DMS79 treated with DMSO at 0.1 percent for 48 hours (cell line): ENCODE measurements at regions not wholly inside any gene's neighbourhood (a gene's known extent, or its start where the extent isn't known, plus 50 kb on each side); places are given as distances from the start of the nearest gene placed in this dataset.

Source experiments
- DNase-seq: peaks from one replicate; lab custom pipeline; 2025; lab: John Stamatoyannopoulos, UW

DNA sequence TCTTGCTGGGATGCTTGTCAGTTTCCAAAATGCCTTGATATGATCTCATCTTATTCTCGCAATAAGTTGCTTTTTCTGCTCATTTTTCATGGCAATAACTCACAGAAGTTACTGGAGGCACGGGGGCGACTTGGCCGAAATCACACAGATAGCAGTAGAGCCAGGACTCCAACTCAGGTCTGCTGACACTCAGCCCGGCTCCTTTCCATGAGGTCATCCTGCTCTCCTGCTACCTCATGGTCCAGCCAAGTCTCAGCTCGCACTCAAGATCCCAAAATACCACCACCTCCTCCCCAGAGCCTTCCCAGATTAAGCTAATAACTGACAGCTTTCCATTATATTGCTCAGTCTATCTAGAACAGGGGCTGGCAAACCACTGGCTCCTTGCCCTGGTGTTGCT, 269.5 kb downstream of the MAP2K4 start:
- DNase-seq, result no peak

DNA sequence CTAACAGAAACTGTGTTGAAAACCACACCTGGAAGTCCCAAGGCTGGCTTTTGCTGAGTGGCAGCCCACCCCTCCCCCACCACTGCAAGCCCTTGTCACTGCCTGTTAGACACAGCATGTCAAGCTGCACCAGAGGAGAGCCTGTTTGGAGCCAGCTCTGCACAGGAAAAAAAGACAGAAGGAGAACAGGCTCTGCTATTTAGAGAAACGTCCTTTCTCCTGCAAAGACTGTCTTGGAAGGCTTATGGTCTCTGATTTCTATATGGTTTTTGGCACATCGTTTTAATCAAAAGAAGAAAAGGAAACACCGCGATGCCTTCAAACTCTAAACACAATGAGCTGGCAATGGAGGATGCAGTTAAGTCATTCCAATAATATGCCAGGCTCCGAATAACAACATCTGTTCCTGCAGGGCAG, 275.5 kb downstream of the MAP2K4 start:
- no peak for DNase-seq

DNA sequence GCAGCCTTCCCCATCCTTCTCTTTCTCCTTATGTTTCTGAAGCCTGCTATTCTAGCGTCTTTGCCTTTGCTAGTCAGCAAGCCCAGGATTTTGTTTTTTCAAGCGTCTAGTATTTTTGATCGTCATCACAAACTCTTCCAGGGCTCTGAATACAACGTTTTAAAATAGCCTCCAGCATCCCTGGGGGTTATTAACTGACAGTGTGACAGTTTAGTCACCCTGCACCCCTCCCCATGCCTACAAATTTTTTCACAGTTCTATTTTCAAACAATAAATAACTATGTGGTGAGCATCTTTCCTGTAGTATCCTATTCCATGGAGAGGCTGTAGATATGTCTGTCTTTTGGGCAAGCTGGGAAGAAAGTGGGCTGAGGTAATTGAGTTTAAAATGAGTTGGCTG, 280.9 kb downstream of the MAP2K4 start:
- DNase-seq, result no peak

DNA sequence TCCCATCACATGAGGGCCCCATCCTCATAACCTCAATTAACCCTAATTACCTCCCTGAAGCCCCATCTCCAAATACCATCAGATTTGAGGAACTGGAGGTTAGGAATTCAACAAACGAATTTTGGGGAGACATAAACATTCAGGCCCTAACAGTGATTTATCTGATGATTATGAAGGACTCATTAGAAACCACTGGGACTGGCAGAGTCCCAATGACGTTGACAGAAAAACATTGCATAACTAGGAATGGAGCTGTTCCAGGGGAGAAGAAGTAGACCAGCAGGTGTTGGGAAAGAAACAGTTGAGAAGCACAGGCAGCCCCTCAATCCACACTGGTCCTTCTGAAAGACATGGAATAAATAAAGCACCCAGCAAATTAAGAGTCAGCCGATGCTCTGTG, 282.0 kb downstream of the MAP2K4 start:
- DNase-seq, result no peak

DNA sequence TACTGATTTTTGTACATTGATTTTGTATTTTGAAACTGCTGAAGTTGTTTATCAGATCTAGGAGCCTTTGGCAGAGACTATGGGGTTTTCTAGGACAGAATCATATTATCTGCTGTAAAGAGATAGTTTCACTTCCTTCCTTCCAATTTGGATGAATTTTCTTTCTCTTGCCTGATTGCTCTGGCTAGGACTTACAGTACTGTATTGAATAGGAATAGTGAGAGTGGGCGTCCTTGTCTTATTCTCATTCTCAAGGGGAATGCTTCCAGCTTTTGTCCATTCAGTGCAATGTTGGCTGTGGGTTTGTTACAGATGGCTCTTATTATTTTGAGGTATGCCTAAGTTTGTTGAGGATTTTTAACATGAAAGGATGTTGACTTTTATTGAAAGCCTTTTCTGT, 290.1 kb downstream of the MAP2K4 start:
- DNase-seq, result no peak

DNA sequence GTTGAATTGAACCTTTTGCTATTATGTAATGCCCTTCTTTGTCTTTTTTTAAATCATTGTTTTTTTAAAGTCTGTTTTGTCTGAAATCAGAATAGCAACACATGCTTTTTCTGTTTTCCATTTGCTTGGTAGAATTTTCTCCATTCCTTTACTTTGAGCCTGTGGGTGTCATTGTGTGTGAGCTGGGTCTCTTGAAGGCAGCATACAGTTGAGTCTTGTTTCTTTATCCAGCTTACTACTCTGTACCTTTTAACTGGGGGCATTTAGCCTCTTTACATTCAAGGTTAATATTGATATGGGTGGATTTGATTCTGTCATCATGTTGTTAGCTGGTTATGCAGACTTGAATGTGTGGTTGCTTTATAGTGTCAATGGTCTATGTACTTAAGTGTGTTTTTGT, 292.0 kb downstream of the MAP2K4 start:
- DNase-seq, result no peak

DNA sequence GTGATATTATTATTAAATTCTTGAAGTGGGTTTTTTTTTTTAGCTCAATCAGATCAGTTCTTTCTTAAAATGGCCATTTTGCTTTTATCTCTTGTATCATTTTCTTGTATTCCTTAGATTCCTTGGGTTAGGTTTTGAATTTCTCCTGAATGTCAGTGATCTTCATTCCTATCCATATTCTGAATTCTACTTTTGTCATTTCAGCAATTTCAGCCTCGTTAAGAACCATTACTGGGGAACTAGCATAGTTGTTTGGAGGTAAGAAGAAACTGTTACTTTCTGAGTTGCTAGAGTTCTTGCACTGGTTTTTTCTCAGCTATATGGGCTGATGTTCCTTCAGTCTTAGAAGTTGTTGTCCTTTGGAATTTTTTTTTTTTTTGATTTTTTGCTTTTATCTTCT, 293.1 kb downstream of the MAP2K4 start:
- DNase-seq, result no peak

DNA sequence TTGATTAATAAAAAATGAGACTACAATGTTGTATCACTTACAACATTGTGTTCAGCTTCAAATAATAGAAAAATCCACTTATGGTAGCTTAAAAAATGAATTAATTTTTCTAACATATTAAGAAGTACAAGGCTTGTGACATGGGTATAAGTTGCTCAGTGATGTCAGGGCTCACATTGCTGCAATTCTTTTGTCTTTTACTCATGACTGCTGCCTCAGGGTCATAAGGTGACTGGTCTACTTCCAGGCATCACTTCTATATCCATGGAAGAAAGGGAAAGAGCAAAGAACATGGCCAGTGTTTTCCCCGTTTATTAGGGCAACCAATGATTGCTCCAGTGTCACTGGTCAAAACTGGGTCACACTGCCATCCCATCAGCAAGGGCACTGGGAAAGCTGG, 295.3 kb downstream of the MAP2K4 start:
- no peak for DNase-seq

DNA sequence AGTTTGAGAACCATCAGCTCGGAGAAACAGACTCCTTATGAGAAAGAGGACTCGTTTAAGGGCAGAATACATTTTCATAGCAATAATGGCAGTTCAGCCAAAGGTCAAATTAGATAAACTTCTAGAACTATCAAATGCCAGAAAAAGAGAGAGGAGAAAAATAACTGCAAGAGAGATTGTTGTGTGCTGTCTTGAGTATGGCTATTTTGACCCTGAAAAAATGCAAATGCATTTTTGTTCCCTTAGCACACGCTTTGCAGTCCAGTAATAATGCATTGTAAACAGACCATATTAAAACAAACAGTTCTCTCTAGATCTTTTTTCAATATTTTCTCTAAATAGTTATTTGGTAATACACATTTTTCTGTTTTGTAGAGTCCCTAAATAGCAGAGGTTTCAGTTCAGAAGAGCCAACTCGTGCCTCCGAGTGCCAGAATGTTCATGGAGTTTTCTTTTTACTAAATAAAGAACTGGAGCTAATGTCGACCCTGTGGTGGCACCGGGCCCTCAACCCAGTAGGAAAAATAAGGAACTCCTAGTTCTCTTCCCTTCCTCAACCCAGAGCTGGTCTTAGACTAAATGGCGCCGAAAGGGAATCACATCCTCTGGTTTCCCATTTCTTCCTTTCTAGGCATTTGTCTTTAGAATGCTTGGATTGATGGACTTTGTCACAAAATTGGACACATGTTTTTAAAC, 298.0 kb downstream of the MAP2K4 start:
- DNase-seq, result no peak

DNA sequence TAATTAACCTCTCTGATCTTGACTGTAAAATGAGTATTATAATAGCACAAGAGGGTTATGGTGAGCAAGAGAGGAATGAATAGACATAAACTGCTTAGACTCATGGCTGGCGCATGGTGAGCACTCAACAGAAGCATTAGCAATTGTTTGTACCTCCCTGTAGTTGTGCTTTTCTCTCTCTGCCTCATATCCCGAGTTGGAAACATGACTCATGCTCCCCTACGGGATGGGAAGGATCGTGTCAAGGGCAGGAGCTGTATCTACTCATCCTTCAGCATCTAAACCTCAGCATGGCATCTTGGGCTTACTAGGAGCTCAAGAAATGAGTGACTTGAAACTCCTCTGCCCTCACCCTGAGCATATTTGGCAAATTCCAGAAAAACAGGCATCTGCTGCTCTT, 299.6 kb downstream of the MAP2K4 start:
- DNase-seq, result no peak

DNA sequence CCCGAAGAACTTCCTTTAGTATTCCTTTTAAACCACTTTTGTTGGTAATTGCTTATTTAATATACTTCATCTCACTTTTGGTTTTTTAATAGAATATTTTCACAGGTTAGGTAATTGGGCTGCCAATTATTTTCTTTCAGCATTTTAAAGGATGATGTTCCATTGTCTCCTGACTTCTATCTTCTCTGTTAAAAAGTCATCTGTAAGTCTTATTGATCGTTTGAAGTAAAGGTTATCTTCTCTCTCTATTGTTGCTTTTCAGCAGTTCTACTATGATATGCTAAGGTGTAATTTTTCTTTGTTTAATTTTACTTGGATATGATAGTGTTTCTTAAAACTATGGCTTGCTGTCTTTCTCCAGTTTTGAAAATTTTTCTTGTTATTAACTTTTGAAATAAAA, 307.5 kb downstream of the MAP2K4 start:
- no peak for DNase-seq

DNA sequence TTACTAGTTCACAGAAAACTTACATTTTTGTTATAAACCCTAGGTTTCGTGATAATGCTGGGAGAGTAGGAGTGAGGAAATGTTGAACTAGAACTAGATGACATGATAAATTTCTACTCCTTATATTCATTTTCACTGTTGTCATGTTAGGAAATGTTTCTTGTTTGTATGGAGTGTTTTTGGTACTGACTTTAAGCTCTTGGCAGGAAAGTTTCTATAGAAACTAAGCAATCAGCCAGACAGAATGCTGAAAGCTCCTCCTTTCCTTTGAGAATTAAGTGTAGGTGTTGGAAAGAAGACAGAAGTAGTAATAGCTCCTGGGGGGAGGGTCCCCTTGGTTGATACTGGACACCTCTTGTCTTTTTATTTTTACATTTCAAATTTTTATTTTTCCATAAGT, 309.8 kb downstream of the MAP2K4 start:
- DNase-seq, result no peak

DNA sequence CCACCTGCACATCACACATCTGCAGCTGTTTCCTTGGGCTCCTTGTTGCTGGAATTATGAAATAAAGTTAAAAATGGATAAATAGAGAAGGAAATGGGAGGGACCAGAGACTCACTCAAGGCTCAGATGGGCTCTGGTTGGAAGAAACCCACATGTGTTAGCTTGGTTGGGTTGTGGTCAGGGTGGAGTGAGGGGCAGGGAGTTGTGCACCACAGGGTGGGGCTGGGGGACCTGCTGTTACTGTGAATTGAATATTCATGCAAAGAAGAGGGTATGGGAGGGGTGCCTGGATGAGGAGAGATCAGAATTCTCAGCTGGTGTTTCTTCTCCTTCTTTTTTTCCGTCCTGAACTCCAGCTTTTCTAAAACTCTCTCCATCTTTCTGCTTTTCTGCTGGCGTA, 320.7 kb downstream of the MAP2K4 start:
- DNase-seq, result no peak

DNA sequence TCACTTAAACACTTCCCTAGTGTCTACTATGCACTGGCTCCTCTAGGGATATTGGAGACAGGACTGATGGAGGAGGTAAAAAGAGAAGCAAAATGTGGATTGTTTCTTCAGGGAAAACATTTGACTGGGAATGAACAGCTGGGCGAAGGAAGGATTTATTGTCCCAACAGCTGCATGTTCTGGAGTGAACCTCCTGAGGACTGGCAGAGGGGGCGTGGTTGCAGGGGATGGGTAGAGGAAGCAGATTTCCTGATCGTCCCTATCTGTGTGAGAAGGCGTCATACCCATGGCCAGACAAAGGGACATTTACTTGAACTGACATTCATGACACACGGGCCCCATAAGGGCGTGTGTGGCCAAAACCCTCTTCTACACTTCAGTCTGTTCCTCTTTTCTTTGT, 321.5 kb downstream of the MAP2K4 start:
- DNase-seq, result no peak

DNA sequence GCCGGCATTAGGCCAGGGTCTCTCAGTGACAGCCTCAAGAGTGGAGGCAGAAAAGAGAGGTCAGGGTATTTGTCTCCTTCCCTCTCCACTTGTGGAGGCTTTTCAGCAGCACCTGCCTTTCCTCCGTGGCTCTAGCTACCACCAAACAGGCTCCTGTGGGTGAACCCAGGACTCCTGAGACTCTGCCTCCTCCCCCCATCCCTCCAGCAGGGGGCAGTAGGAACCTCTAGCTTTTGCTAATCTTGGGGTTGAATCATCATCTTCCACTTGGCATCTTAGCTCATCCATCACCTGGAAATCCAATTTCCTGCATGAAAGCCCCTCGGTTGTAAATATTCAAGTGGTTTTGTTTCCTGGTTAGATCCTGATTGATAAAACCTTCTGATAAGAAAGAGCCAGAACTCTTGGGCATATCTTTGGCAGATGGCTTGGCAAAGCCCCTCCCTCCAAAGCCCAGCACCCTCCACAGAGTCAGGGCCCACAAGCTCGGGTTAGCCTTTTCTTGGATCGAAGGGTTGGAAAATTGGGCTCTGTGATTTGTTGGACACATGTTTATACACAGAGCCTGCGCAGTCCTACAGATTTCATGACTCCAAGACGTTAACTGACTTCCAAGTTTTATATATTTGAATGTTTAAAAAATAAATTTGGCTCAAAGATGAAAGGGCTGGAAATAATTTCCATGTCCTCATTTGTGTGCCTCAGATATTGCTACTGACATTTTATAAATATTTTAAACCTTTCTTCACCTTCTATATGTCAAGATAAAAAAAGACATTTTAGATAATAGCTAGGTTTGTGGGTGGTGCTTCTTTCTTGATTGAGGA, 322.1 kb downstream of the MAP2K4 start:
- DNase-seq, result no peak

DNA sequence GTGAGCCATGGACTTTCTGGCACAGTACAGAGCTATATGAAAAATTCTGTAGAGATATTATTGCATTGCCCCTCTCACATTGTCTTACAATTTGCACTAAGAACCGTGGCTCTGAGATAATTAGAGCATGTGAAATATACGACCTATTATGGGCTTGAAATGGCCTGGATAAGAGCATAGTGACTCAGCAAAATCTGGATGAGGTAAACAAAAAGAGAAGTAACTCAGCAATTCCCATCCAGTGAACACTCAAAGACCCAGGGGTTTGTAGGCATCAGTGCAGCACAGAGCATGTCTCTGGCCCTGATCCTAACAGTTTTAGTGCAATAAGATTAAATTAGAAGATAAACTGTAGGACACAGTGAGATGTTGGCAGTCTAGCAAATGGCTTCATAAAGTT, 317.2 kb upstream of the MYOCD start:
- DNase-seq, result no peak

DNA sequence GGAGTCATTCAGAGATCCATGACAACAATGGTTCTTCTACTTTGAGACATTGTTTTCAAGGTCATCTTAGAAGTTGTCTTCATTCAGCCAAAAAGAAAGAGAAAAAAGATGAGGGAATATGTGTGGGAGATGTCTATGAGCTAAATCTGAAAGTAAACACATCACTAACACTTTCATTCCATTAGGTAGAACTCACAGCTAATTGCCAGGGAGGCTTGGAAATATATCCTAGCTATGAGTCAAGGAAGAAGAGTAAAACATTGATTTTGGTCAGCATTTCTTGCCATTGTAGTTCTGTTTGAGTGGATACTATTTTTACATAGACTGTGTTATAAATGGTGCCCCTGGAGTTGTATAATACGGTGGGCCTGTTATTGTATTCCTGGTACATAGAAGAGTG, 316.4 kb upstream of the MYOCD start:
- no peak for DNase-seq

DNA sequence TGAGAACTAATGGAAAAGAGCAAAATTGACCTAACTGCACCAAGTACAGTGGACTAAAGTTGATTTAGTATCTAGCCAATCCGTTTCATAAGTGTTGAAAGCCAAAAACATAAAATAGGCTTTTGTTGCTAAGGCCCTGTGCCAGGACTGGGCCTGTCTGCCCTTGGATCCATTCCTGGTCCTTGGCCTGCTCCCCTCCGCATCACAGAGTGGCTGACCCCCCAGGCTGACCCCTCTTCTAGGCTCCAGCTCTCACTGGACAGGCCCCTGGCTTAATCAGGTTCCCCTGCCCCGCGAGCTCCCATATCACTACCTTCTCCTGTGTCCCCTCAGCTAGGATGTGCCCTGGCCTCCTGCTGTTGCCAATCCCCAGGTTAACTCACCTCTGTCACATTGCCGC, 313.6 kb upstream of the MYOCD start:
- DNase-seq, result no peak

DNA sequence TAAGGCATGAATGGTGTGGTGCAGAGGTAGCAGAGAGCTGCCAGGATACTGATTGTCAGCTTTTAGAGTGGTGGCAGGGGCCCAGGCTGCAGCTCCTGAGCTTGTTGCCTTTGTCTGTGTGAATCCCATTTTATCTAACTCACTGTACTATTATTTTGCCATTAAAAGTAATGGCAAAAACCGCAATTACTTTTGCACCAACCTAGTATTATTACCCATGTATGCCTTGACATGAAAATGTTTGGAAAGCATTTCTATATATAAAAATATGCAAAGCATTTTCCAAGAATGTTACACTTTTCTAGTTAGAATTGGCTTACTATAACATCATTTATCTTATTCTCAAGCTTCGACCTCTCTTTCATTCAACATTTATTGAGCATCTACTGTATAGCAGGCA, 308.1 kb upstream of the MYOCD start:
- no peak for DNase-seq

DNA sequence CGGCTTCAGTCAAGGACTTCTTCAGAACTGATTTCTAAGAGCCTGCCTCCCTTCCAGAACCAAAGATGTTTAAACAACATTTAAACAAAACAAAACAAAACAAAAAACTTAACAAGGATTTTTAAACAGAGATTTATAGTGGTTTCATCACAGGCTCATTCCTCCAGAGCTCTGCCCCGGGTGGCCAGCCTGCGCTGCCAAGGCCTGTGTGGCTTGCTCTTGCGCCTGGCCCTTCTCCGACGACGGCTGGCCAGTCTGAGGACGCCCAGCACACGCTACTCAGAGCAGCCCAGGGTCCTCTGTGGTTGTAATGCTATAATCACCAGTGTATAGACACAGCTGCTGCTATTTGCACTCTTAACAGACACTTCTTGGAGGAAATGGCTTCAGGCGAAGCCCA, 307.2 kb upstream of the MYOCD start:
- no peak for DNase-seq

DNA sequence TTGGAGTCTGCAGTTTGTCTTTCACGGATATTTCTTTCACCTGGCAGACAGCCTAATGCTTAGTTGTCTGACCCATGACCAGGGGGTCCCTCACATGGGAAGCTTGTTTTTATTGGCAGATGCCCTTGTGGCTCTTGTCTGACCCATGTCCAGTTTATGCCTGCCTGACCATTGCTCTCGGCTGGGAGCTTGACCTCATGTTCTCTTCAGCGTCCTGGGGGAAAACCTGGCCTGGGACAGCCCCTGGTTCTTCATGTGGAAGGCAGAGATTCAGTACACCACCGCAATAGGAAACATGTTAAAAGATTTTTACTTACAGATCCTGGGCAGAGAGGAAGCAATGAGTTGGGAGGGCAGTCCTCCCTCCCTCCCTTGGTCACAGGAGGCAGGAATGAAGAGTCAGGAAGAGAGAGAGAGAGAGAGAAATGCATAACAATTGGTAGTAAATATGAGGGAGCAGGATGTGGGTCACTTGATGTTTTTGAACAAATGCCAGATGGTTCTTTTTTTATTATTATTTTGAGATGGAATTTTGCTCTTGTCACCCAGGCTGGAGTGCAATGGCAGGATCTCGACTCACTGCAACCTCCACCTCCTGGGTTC, 302.7 kb upstream of the MYOCD start:
- DNase-seq, result no peak

DNA sequence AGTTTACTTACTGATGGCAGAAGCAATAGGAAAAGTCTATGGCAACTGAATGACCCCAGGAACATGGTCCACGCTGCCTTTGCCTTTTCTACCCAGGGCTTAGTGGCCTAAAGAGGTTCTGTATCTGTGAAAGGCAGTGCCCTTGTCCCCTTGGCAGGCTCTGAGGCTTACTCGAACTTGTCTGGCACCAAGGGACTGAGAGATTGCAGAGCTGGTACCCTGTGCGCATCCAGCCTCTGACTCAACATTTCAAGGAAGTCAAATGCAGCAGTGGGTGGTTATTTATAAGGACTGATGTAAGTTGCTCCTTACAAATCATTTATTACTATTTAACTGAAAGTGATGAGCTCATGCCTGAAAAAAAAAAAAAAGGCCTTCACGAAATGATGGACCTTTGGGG, 299.9 kb upstream of the MYOCD start:
- DNase-seq, result no peak

DNA sequence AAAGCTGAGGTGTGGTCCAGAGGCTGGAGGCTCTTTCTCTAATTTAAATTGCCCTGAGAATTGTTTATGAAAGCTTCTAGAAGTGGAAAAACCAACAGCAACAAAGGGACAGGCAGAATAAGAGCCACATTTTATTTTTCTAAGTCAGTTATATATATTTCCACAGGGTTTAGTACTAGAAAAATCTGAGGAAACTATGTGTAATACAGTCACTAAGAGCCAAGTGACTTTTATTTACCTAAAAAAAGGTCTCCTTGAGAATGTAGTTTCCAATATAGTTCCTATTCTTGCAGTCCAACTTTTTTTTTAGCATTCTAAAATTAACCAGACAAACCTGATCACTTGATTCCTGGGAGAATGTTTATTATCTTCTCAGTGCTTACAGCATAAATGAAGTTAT, 296.6 kb upstream of the MYOCD start:
- no peak for DNase-seq
